OCI-LY7 (cell line): ENCODE measurements at regions not wholly inside any gene's neighbourhood (a gene's known extent, or its start where the extent isn't known, plus 50 kb on each side); places are given as distances from the start of the nearest gene placed in this dataset.

Experiments used
- BruUV-seq: library from RNA; stranded (reverse); fragments of 400-500 nt; replicated peaks from 2 replicates; lab custom pipeline; 2021; lab: Mats Ljungman, UMichigan
- CTCF ChIA-PET: fragments of 300-600 bp; sonication (Branson Sonifier 250); formaldehyde crosslinking; loops from one replicate; lab custom pipeline; 2022; ENCODE audit warnings: antibody characterized with exemption; ENCODE audit not compliant: unreplicated experiment; lab: Charles Lee
- POLR2A ChIA-PET: fragments of 300-600 bp; sonication (Branson Sonifier 250); formaldehyde crosslinking; loops from one replicate; lab custom pipeline; 2022; ENCODE audit warnings: antibody characterized with exemption; lab: Charles Lee
- DNase-seq: peaks from one replicate; pipeline ENCODE4 v3.0.0-alpha.2; 2015; ENCODE audit warnings: low spot score
- H2AFZ ChIP-seq: fragments of 200-600 bp; sonication (generic), shearing (Covaris generic); 2 replicates; pipeline ENCODE4 v1.6.1; 2014; ENCODE audit warnings: mild to moderate bottlenecking, antibody characterized with exemption, low read length, moderate library complexity
- H3K27ac ChIP-seq: fragments of 200-600 bp; sonication (generic); 2 replicates; pipeline ENCODE4 v1.5.1; 2014; ENCODE audit warnings: mixed run types, low read depth, mild to moderate bottlenecking, moderate library complexity, low read length, inconsistent platforms; ENCODE audit not compliant: poor library complexity, severe bottlenecking
- H3K36me3 ChIP-seq: fragments of 200-600 bp; sonication (generic); 2 replicates; pipeline ENCODE4 v1.6.1; 2014; ENCODE audit warnings: mild to moderate bottlenecking, antibody characterized with exemption, low read length, moderate library complexity, mixed read lengths; ENCODE audit not compliant: insufficient read depth
- H3K4me1 ChIP-seq: fragments of 200-600 bp; sonication (generic); 2 replicates; pipeline ENCODE4 v1.5.1; 2014; ENCODE audit warnings: mild to moderate bottlenecking, low read length; ENCODE audit not compliant: insufficient read depth, poor library complexity, severe bottlenecking
- H3K4me2 ChIP-seq: fragments of 200-600 bp; sonication (generic); 2 replicates; pipeline ENCODE4 v1.6.1; 2014; ENCODE audit warnings: mild to moderate bottlenecking, low read length
- H3K4me3 ChIP-seq: fragments of 200-600 bp; sonication (generic); 2 replicates; pipeline ENCODE4 v1.5.1; 2014; ENCODE audit warnings: mild to moderate bottlenecking, low read depth, low read length; ENCODE audit not compliant: poor library complexity, severe bottlenecking
- H3K79me2 ChIP-seq: fragments of 200-600 bp; sonication (generic); 2 replicates; pipeline ENCODE4 v1.6.1; 2016; ENCODE audit warnings: low read depth, mild to moderate bottlenecking, low read length, moderate library complexity, mixed read lengths; ENCODE audit not compliant: insufficient read depth
- H3K9me2 ChIP-seq: fragments of 200-600 bp; sonication (generic); 2 replicates; pipeline ENCODE4 v1.6.1; 2016; ENCODE audit warnings: mild to moderate bottlenecking, low read length, mixed read lengths; ENCODE audit not compliant: insufficient read depth
- H3K9me3 ChIP-seq: fragments of 200-600 bp; sonication (generic); 2 replicates; pipeline ENCODE4 v1.6.1; 2014; ENCODE audit warnings: mild to moderate bottlenecking, mixed run types, low read length, mixed read lengths
- H4K20me1 ChIP-seq: fragments of 200-600 bp; sonication (generic); 2 replicates; pipeline ENCODE4 v1.6.1; 2014; ENCODE audit warnings: mild to moderate bottlenecking, antibody characterized with exemption, low read length, moderate library complexity, mixed read lengths; ENCODE audit not compliant: insufficient read depth
- CTCF ChIP-seq: fragments of 200-600 bp; sonication (generic); conservative IDR thresholded peaks from 2 replicates; pipeline ENCODE4 v1.5.1; 2014; ENCODE audit warnings: mild to moderate bottlenecking, antibody characterized with exemption, low read length, moderate library complexity, mixed read lengths
- EZH2phosphoT487 ChIP-seq: fragments of 200-600 bp; sonication (generic); IDR thresholded peaks from 2 replicates; pipeline ENCODE4 v1.6.1; 2018; ENCODE audit warnings: low read depth, borderline replicate concordance, mild to moderate bottlenecking, mixed run types, antibody characterized with exemption, low read length, moderate library complexity, mixed read lengths
- intact Hi-C: fragments of 100-400 bp; cut with micrococcal nuclease; formaldehyde crosslinking; loops from one replicate; pipeline ENCODE4 v1.10.0; 2022; ENCODE audit not compliant: unreplicated experiment

GRCh38 chr17:34723875-34724274 lies 144.5 kb downstream of the TMEM132E start:
- ChIA-PET CTCF (no interaction called here), POLR2A (no interaction called here)
- Histone ChIP-seq H3K27ac (no peak overlapping the region), H3K4me3 (no peak overlapping the region), H3K4me2 (no peak overlapping the region), H3K9me3 (no peaks in the 10 kb centered on the region), H4K20me1 (no peaks in the 10 kb centered on the region), H3K79me2 (no peaks in the 10 kb centered on the region), H2AFZ (no peak overlapping the region), H3K9me2 (no peaks in the 10 kb centered on the region), H3K36me3 (no peaks in the 10 kb centered on the region), H3K4me1 (no peaks in the 10 kb centered on the region)
- intact Hi-C loops, result no loop called here
- BruUV-seq, result no TSS peak
- DNase-seq, result no peak
- TF ChIP-seq CTCF, result no peak
- no peak for TF ChIP-seq EZH2phosphoT487

- H3K4me2 ChIP-seq, result no peak overlapping the region
- no peak overlapping the region for H2AFZ ChIP-seq
- H3K4me3 ChIP-seq, result no peak overlapping the region
- H3K9me2 ChIP-seq, result no peaks in the 10 kb centered on the region
- no peaks in the 10 kb centered on the region for H3K9me3 ChIP-seq
- ChIA-PET CTCF (no interaction called here), POLR2A (no interaction called here)
- H3K4me1 ChIP-seq, result no peaks in the 10 kb centered on the region
- intact Hi-C loops, result no loop called here
- H3K79me2 ChIP-seq, result no peaks in the 10 kb centered on the region
- DNase-seq, result no peak
- TF ChIP-seq CTCF (no peak), EZH2phosphoT487 (no peak)
- no peaks in the 10 kb centered on the region for H4K20me1 ChIP-seq
- no TSS peak for BruUV-seq
- no peaks in the 10 kb centered on the region for H3K36me3 ChIP-seq
- H3K27ac ChIP-seq, result no peak overlapping the region
Measured at GRCh38 chr17:34721326-34721725, 141.9 kb downstream of the TMEM132E start.

GRCh38 chr17:34720760-34721159 lies 141.4 kb downstream of the TMEM132E start:
- Histone ChIP-seq H3K9me3 (no peaks in the 10 kb centered on the region), H3K4me2 (no peak overlapping the region), H3K9me2 (no peaks in the 10 kb centered on the region), H4K20me1 (no peaks in the 10 kb centered on the region), H3K27ac (no peak overlapping the region), H3K4me1 (no peaks in the 10 kb centered on the region), H3K79me2 (no peaks in the 10 kb centered on the region), H3K36me3 (no peaks in the 10 kb centered on the region), H3K4me3 (no peak overlapping the region), H2AFZ (no peak overlapping the region)
- TF ChIP-seq EZH2phosphoT487 (no peak), CTCF (no peak)
- POLR2A ChIA-PET, result no interaction called here
- intact Hi-C loops, result no loop called here
- CTCF ChIA-PET, result no interaction called here
- DNase-seq, result no peak
- BruUV-seq, result no TSS peak
